GM18870 (cell line): ENCODE measurements at regions not wholly inside any gene's neighbourhood (a gene's known extent, or its start where the extent isn't known, plus 50 kb on each side); places are given as distances from the start of the nearest gene placed in this dataset.
"Not testable (repeated sequence)": the region's sequence is repeated elsewhere in the genome, so short reads cannot be mapped to it uniquely, and the experiment has no call there.

Experiments used
- ATAC-seq: cut with Tn5 transposase; IDR thresholded peaks from one replicate; pipeline ENCODE4 v1.9.1; 2021; ENCODE audit warnings: moderate library complexity; ENCODE audit not compliant: unreplicated experiment

DNA sequence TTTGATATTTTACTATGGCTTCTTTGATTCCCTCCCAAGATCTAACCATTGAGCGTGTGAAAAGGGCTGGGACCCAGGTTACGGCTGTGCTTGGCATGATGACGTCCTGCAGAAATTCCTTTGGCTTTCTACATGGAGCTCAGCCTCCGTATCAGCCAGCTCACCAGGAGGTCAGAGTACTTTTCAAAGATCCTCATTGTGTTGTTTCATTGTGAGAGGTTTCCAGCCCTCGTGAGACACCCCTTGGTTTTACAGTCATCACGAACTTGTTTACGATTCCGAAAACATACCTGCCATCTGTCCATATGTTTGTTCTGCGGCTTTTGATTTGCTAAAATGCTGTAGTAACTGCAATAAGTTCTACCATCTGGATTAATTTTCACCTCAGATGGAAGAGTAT lies 453.1 kb downstream of the TMEM121 start:
- ATAC-seq: no peak

DNA sequence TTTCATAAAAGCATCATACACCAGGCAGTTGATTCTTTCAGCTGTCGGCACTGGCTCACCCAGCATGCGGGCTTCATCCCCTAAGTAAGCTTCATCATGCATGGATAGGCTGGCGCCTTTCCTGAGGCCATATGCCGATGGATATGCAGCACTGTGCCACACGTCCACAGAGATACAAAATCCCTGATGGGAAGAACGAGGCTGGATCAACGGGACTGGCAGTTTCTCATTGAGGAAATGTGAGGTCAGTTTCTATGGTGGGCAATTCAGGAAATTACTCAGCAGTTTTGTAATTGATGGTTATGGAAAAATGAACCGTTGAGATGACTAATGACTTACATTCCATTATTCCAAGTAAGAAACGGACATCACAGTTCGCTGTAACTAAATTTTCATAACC lies 453.8 kb downstream of the TMEM121 start:
- ATAC-seq: no peak

- not testable (repeated sequence) for ATAC-seq
Measured at GRCh38 chr14:105981517-105982302, 455.3 kb downstream of the TMEM121 start.

- ATAC-seq: no peak
Measured at GRCh38 chr14:105982664-105983063, 456.3 kb downstream of the TMEM121 start.

GRCh38 chr14:105986894-105987284 lies 460.5 kb downstream of the TMEM121 start:
- ATAC-seq: no peak

GRCh38 chr14:105987563-105987962 lies 461.2 kb downstream of the TMEM121 start:
- ATAC-seq: no peak

GRCh38 chr14:105989566-105990302 lies 463.4 kb downstream of the TMEM121 start:
- ATAC-seq: no peak

DNA sequence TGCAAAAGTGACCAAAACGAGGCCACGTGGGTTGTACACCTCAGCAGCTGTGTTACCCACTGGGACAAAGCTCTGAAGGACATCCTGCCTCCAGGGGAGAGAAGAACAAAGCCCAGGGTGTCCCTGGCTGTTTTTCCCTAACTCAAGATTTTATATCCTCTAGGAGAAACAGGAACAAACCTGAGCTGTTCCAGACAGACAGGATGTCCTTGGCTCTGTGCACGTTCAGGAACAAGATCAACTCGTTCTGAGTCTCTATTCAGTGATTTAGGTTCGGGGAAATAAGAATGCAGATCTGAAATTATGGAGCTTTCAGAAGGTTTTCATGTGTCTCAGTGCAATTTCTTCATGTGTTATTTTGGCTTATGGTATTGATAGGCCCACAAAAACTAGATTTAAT lies 465.3 kb downstream of the TMEM121 start:
- not testable (repeated sequence) for ATAC-seq

DNA sequence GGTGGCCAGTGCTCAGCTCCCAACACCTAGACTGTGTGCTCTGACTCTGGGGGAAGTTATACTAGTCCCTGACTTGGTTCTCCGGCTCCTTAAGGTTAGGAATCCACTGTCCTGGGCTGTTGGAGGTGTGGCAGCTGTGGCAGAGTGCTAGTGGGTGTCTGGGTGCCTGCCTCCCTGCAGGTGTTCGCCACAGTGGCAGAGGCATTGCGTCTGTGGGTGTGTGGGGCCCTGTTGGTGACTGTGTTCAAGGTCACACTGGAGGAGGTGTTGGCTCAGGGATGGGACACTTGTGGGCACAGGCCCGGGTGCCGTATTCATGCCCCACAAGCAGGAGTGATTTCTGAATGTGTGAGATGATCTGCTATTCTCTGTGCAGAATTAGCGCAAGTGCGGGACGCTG lies 467.4 kb downstream of the TMEM121 start:
- no peak for ATAC-seq

- not testable (repeated sequence) for ATAC-seq
Measured at GRCh38 chr14:105995011-105995710, 468.8 kb downstream of the TMEM121 start.

- ATAC-seq: not testable (repeated sequence)
Measured at GRCh38 chr14:105998597-105998996, 472.2 kb downstream of the TMEM121 start.

GRCh38 chr14:105999361-106000028 lies 473.1 kb downstream of the TMEM121 start:
- peak; percentile 76 for ATAC-seq

DNA sequence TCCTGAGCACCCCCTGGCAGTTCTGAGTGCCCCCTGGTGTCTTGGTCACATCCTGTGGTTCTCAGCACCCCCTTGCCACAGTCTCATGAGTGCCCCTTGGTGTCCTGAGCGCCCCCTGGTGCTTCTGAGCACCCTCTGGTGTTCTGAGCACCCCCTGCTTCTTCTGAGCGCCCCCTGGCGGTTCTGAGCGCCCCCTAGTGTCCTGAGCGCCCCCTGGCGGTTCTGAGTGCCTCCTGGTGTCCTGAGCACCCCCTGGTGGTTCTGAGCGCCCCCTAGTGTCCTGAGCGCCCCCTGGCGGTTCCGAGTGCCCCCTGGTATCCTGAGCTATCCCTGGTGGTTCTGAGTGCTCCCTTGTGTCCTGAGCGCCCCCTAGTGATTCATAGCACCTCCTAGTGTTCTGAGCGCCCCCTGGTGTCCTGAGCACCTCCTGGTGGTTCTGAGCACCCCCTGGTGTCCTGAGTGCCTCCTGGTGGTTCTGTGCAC lies 473.7 kb downstream of the TMEM121 start:
- ATAC-seq: peak; percentile 27

DNA sequence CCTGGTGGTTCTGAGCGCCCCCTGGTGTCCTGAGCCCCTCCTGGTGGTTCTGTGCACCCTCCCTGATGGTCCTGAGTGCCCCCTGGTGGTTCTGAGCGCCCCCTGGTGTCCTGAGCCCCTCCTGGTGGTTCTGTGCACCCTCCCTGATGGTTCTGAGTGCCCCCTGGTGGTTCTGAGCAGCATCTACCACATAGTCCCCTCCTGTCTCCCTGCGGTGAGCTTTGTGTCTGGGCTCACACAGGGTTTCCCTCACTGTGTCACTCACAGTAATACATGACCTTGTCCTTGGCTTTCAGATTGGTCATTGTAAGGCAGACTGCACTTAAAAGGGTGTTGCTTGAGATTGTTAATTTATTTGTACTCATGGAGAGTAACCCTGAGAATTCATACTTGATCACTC lies 474.9 kb downstream of the TMEM121 start:
- not testable (repeated sequence) for ATAC-seq

DNA sequence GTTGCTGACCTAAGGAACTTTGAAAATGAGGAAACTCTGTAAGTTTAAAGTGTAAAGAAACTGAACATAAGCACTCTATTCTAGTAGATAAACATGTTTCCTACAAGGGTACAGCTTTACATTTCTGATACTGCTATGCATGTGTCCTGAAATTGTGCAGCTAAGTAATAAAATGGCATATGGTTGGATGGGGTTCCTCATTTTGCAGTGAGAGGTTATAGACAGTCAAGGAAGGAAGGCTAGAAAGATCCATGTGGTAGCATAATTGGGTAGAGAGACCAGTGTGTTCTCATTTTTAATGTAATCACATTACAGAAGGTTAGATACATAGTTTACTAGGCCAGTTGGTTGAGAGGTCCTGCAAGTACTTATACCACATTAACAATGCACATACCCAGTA lies 477.0 kb downstream of the TMEM121 start:
- ATAC-seq: no peak

DNA sequence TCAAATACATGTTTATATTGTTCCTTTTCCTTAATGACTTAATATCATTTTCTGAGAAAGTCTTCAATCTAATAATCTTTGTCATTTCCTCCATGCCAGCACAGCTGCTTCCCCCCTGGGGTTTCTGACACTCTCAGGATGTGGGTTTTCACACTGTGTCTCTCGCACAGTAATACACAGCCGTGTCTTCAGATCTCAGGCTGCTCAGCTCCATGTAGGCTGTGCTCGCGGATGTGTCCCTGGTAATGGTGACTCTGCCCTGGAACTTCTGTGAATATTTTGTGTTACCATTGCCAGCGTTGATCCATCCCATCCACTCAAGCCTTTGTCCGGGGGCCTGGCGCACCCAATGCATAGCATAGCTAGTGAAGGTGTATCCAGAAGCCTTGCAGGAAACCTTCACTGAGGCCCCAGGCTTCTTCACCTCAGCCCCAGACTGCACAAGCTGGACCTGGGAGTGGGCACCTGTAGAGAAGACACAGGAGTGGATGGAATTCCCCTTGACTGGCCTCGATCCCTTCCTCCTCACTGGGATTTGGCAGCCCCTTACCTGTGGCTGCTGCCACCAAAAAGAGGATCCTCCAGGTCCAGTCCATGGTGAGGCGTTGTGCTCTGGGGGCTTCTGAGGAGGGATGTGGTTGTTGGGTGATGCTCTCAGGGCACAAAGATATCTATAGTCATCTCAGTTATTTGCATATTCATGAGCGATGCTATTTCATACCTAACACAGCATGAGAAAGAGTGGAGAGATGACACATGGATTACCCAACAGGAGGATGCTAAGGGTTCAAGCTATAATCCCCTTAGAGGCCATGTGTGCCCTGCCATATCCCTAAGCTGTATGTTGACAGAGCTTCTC lies 478.8 kb downstream of the TMEM121 start:
- ATAC-seq: not testable (repeated sequence)

- not testable (repeated sequence) for ATAC-seq
Measured at GRCh38 chr14:106006043-106006442, 479.7 kb downstream of the TMEM121 start.

DNA sequence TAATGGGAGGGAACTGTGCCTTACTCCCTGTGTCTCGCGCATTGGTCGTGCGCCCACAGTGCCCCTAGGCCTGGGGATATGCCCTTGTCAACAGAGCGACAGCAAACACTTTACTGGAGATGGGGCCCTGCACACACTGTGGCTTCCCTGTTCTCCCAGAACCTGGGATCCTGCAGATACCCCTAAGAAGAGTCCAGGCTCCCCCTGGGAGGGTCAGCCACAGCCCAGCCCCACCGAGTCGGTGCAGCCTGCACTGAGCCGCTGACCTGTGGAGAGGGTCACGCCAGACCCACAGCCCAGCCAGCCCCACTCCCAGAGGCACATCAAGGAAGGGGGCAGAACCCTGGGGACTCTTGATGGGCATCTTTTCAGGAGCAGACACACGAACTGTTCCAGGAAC lies 480.3 kb downstream of the TMEM121 start:
- not testable (repeated sequence) for ATAC-seq

DNA sequence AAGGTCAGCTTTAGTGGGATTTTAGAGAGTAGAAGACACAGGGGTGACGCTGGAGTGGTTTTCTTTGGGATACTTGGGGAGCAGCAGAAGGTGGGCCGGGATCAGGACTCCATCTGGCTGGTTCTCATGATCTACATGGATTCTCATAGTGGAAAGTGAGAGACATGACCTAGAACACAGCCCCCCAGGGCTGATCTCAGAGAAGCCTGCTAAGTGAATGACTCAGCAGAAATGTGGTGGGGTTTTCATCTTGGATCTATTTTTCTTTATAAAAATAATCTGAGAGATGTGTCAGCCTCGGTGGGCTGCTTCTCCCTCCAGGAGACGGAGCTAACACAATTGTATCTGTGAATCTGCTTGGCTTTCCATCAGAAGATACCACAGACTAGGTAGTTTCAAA lies 484.4 kb downstream of the TMEM121 start:
- no peak for ATAC-seq
